ENCODE measurements at regions not wholly inside any gene's neighbourhood (a gene's known extent, or its start where the extent isn't known, plus 50 kb on each side); places are given as distances from the start of the nearest gene placed in this dataset.
"Not testable (repeated sequence)": the region's sequence is repeated elsewhere in the genome, so short reads cannot be mapped to it uniquely, and the experiment has no call there.

DNA sequence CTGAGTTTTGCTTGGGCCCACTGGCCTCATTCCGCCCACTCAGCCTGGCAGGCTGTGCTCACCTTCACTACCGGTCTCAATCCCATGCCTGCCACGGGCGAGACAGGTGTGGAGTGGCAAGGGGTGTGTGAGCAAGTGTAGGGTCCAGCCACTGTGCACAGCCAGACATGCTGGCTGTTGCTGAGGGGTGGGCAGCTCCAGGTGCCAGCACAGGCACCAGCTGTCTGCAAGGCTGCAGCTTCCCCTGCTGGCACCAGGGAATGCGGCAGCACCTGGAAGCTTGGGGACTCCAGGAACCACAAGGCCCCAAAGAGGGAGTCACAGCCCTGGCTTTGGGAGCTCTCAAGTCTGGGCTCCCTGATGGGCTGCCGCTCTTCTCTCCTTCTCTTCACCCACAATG is 372.7 kb downstream of the CBLN4 start:
- DNase-seq (ENCODE audit: low spot score): no peak
- H3K27ac ChIP-seq: no peak overlapping the region
- no peak overlapping the region for H3K4me3 ChIP-seq
- no peak for TF ChIP-seq CTCF (IDR thresholded peaks at IDR 0.05)

- H3K27ac ChIP-seq; DNase-seq (ENCODE audit: low spot score); H3K4me3 ChIP-seq: not testable (repeated sequence)
These were observed 376.2 kb downstream of the CBLN4 start for GRCh38 chr20:55629143-55629542.

- H3K27ac ChIP-seq: no peak overlapping the region
- H3K4me3 ChIP-seq: no peak overlapping the region
- no peak for TF ChIP-seq CTCF (IDR thresholded peaks at IDR 0.05)
- DNase-seq (ENCODE audit: low spot score): no peak
These were observed 378.6 kb downstream of the CBLN4 start for GRCh38 chr20:55626716-55627115.

DNA sequence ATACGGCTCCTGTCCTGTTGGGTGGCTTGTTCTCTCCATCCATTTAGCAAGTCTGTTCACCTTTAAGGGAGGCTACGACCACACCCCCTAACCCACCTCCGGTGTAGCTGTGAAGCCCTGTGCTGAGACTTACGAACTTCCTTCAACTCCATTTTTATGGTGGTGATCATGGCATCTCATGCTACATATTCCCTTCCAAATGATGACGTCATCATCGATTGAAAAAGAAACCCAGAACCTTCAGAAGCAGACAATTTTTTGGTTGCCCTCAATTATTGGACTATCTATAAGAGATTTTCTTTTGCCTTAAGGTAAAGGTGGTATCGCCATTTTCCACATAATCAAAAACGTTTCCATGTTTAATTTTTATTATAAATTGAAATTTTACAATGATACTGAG is 389.0 kb downstream of the CBLN4 start:
- no peak for TF ChIP-seq CTCF (IDR thresholded peaks at IDR 0.05)
- H3K4me3 ChIP-seq: no peak overlapping the region
- DNase-seq (ENCODE audit: low spot score): no peak
- no peak overlapping the region for H3K27ac ChIP-seq

- no peak overlapping the region for H3K4me3 ChIP-seq
- TF ChIP-seq CTCF (IDR thresholded peaks at IDR 0.05): no peak
- no peak for DNase-seq (ENCODE audit: low spot score)
- no peak overlapping the region for H3K27ac ChIP-seq
These were observed 389.5 kb downstream of the CBLN4 start for GRCh38 chr20:55615818-55616217.

- Histone ChIP-seq H3K4me3 (no peak overlapping the region), H3K27ac (no peak overlapping the region)
- no peak for TF ChIP-seq CTCF (IDR thresholded peaks at IDR 0.05)
- DNase-seq (ENCODE audit: low spot score): no peak
These were observed 391.0 kb downstream of the CBLN4 start for GRCh38 chr20:55614220-55614757.

DNA sequence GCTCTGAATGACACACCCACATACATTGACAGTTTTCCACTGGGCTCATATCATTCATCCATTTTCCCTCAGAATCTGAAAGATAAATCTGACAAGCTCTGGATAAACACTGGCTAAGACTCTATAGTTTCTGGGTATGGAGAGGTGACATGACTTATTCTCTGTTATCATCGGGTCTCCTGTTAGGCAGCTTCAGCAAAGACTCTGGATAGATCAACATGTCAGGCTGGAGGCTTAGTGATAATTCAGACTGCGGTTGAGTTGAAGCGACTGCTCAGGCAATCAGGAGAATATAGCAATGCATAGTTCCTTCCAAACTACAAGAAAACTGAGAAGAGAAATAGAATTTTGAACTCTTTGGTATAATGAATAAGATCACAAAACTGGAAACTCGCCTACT is 394.6 kb downstream of the CBLN4 start:
- Histone ChIP-seq H3K4me3 (no peak overlapping the region), H3K27ac (no peak overlapping the region)
- DNase-seq (ENCODE audit: low spot score): no peak
- no peak for TF ChIP-seq CTCF (IDR thresholded peaks at IDR 0.05)

DNA sequence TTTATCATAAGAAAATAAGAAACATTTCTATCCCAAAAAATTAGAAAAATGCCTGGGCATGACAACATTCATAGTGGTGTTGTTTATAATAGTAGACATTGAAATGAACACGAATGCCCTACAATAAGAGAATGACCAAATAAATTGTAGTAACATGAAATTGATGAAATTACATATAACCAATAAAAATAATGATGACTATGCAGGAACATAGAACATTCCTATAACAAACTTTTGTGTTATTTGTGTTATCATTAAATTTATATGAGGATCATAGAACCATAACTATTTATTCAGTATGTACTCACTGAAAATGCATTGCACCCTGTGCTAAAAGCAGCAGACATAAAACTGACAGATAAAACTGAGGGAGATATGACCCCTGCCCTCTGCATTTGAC is 399.7 kb downstream of the CBLN4 start:
- TF ChIP-seq CTCF (IDR thresholded peaks at IDR 0.05): no peak
- no peak for DNase-seq (ENCODE audit: low spot score)
- Histone ChIP-seq H3K4me3 (no peak overlapping the region), H3K27ac (no peak overlapping the region)
